GM12878 (cell line): ENCODE measurements at regions not wholly inside any gene's neighbourhood (a gene's known extent, or its start where the extent isn't known, plus 50 kb on each side); places are given as distances from the start of the nearest gene placed in this dataset.

Experiments used
- ATAC-seq: fragments of 200-7000 bp; cut with Tn5 transposase; 3 replicates; pipeline ENCODE4 v1.9.1; 2020; ENCODE audit warnings: mild to moderate bottlenecking, moderate library complexity
- BruUV-seq: library from RNA; stranded (reverse); fragments of 400-500 nt; replicated peaks from 2 replicates; lab custom pipeline; 2021; lab: Mats Ljungman, UMichigan
- CTCF ChIA-PET: fragments of 300-600 bp; sonication (Branson Sonifier 250); formaldehyde crosslinking; extraction: SDS; loops from one replicate; lab custom pipeline; 2021; ENCODE audit warnings: inconsistent platforms; lab: Yijun Ruan, JAX
- POLR2A ChIA-PET: fragments of 350-600 bp; formaldehyde crosslinking; extraction: SDS; loops from one replicate; lab custom pipeline; 2021; ENCODE audit warnings: inconsistent platforms; lab: Charles Lee
- RAD21 ChIA-PET: fragments of 300-600 bp; sonication (Branson Sonifier 250); formaldehyde crosslinking; loops from one replicate; lab custom pipeline; 2023; ENCODE audit warnings: antibody characterized with exemption; ENCODE audit not compliant: unreplicated experiment; lab: Charles Lee
- SMC1A ChIA-PET: fragments of 300-600 bp; sonication (Branson Sonifier 250); formaldehyde crosslinking; loops from one replicate; lab custom pipeline; 2023; ENCODE audit not compliant: unreplicated experiment, uncharacterized antibody; lab: Charles Lee
- DNase-seq: peaks from one replicate; pipeline ENCODE4 v3.0.0-alpha.2; 2011; ENCODE audit warnings: low read depth, low spot score
- FAIRE-seq: peaks from 3 replicates; lab custom pipeline; 2011; peaks lifted over from hg19 to GRCh38; lab: Jason Lieb, UNC
- H2AFZ ChIP-seq: 2 replicates; pipeline ENCODE4 v1.6.0; 2011; ENCODE audit warnings: low read depth, low read length, control low read depth; ENCODE audit not compliant: control insufficient read depth
- H3K27ac ChIP-seq: 2 replicates; pipeline ENCODE4 v1.5.1; 2011; ENCODE audit warnings: control low read depth; ENCODE audit not compliant: control insufficient read depth, insufficient read depth
- H3K27me3 ChIP-seq, 2 experiments: replicated peaks in 1 of 2; 2 replicates each; pipeline versions ENCODE4 v1.6.0 to v1.6.1; 2011; ENCODE audit warnings: low read length in 1 of 2; ENCODE audit not compliant: control insufficient read depth in 2 of 2, insufficient read depth in 2 of 2
- H3K36me3 ChIP-seq, 2 experiments: 2 replicates each; pipeline ENCODE4 v1.5.1; 2011; ENCODE audit warnings: low read length in 1 of 2; ENCODE audit not compliant: control insufficient read depth in 2 of 2, insufficient read depth in 2 of 2
- H3K4me1 ChIP-seq: 2 replicates; pipeline ENCODE4 v1.6.1; 2011; ENCODE audit warnings: mild to moderate bottlenecking, low read length, moderate library complexity, mixed read lengths; ENCODE audit not compliant: control insufficient read depth, insufficient read depth
- H3K4me2 ChIP-seq: 2 replicates; pipeline ENCODE4 v1.6.0; 2011; ENCODE audit warnings: control low read depth; ENCODE audit not compliant: control insufficient read depth, insufficient read depth
- H3K4me3 ChIP-seq: fragments of 200-600 bp; sonication (generic); 2 replicates; pipeline ENCODE4 v1.5.1; 2016
- H3K79me2 ChIP-seq: 2 replicates; pipeline ENCODE4 v1.6.0; 2011; ENCODE audit warnings: low read length; ENCODE audit not compliant: control insufficient read depth, insufficient read depth
- H3K9ac ChIP-seq: 2 replicates; pipeline ENCODE4 v1.8.0; 2011; ENCODE audit warnings: low read length, control low read depth, mixed read lengths; ENCODE audit not compliant: control insufficient read depth, insufficient read depth
- H3K9me3 ChIP-seq: replicated peaks from 3 replicates; pipeline ENCODE4 v1.5.1; 2011; ENCODE audit warnings: mild to moderate bottlenecking, low read length; ENCODE audit not compliant: control insufficient read depth, insufficient read depth
- H4K20me1 ChIP-seq: 2 replicates; pipeline ENCODE4 v1.6.0; 2011; ENCODE audit not compliant: control insufficient read depth, insufficient read depth
- ATF7 ChIP-seq: fragments of 450-650 bp; IDR thresholded peaks from 2 replicates; pipeline ENCODE4 v1.6.1; 2016; ENCODE audit warnings: low read depth, mild to moderate bottlenecking
- EZH2 ChIP-seq: IDR thresholded peaks from 2 replicates; pipeline ENCODE4 v1.6.1; 2012; ENCODE audit warnings: low read depth, mild to moderate bottlenecking, control low read depth, inconsistent platforms, low read length, borderline replicate concordance; ENCODE audit not compliant: control insufficient read depth
- GABPA ChIP-seq: IDR thresholded peaks from 2 replicates; pipeline ENCODE4 v1.6.1; 2014; ENCODE audit warnings: antibody characterized with exemption, low read depth, mild to moderate bottlenecking, inconsistent platforms
- HCFC1 ChIP-seq: fragments of 150-350 bp; IDR thresholded peaks from 2 replicates; pipeline ENCODE4 v1.6.1; 2014; ENCODE audit warnings: low read length
- HDAC6 ChIP-seq: fragments of 200-600 bp; sonication (generic); IDR thresholded peaks from one replicate; pipeline ENCODE4 v1.8.0; 2017; ENCODE audit warnings: antibody characterized with exemption; ENCODE audit not compliant: unreplicated experiment
- POLR2AphosphoS2 ChIP-seq: IDR thresholded peaks from 2 replicates; pipeline ENCODE4 v1.6.1; 2011; ENCODE audit warnings: low read depth, mild to moderate bottlenecking, low read length, improper control_type of control experiment, moderate library complexity
- RBBP5 ChIP-seq: fragments of 200-600 bp; sonication (generic); conservative IDR thresholded peaks from 2 replicates; pipeline ENCODE4 v1.6.1; 2016
- SMAD1 ChIP-seq: fragments of 450-650 bp; IDR thresholded peaks from 2 replicates; pipeline ENCODE4 v1.6.1; 2018; ENCODE audit warnings: mild to moderate bottlenecking, low read depth; ENCODE audit not compliant: partially characterized antibody
- SUPT20H ChIP-seq: IDR thresholded peaks from 2 replicates; pipeline ENCODE4 v1.6.1; 2011; ENCODE audit warnings: low read depth, mild to moderate bottlenecking, low read length, moderate library complexity, borderline replicate concordance; ENCODE audit not compliant: control insufficient read depth
- SUZ12 ChIP-seq: fragments of 200-600 bp; sonication (generic); IDR thresholded peaks from one replicate; pipeline ENCODE4 v1.6.1; 2018; ENCODE audit warnings: antibody characterized with exemption, mild to moderate bottlenecking; ENCODE audit not compliant: unreplicated experiment
- TARDBP ChIP-seq: IDR thresholded peaks from 2 replicates; pipeline ENCODE4 v1.6.1; 2016; ENCODE audit warnings: borderline replicate concordance
- TCF7 ChIP-seq: IDR thresholded peaks from 2 replicates; pipeline ENCODE4 v1.6.1; 2014; ENCODE audit warnings: antibody characterized with exemption, borderline replicate concordance
- WGBS: methylation state at CpG from one replicate; pipeline ENCODE4 v1.1.6; 2016; ENCODE audit warnings: low lambda C conversion rate; ENCODE audit not compliant: insufficient replicate concordance, insufficient coverage; ENCODE audit errors: missing lambda C conversion rate; 5-methylcytosine and 5-hydroxymethylcytosine counted together
- in situ Hi-C: fragments of 300-500 bp; cut with MboI; formaldehyde crosslinking; loops from 9 replicates; pipeline ENCODE4 v1.14.3; 2018; ENCODE audit warnings: mixed read lengths
- intact Hi-C: fragments of 100-400 bp; cut with micrococcal nuclease; formaldehyde crosslinking; loops from one replicate; pipeline ENCODE4 v1.14.2; 2022; ENCODE audit not compliant: unreplicated experiment
- TF ChIP-seq, protein P1 (sequence below): fragments of 150-350 bp; IDR thresholded peaks from 2 replicates; pipeline ENCODE4 v1.6.1; 2016; ENCODE audit warnings: low read depth, low read length
- TF ChIP-seq, protein P2 (sequence below): fragments of 450-650 bp; IDR thresholded peaks from 2 replicates; pipeline ENCODE4 v1.6.1; 2018; ENCODE audit warnings: borderline replicate concordance, mild to moderate bottlenecking; ENCODE audit not compliant: partially characterized antibody
- TF ChIP-seq, protein P3 (sequence below): fragments of 450-650 bp; IDR thresholded peaks from 2 replicates; pipeline ENCODE4 v1.6.1; 2017; ENCODE audit warnings: low read depth, mild to moderate bottlenecking, moderate library complexity
- TF ChIP-seq, protein P4 (sequence below): fragments of 150-350 bp; IDR thresholded peaks from 2 replicates; pipeline ENCODE4 v1.6.1; 2014; ENCODE audit warnings: mild to moderate bottlenecking, low read depth, low read length

DNA sequence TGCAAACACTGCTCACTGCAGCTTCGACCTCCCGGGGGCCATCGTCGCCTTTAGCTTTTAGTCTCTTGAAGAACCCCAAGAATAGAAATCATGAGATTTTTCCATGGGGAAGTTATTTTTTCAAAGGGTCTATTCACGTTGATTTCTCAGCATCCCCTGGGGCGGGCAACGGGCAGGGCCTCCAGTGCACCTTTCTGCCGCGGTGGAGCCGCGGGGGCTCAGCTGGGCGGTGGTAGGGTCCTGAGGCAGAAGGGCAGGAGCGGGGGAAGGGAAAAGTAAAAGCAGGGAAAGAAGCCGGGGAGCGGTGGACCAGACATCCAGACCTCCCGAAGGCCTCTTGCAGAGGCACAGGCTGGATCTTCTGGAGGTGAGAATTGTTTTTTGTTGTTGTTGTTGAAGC lies 253.8 kb downstream of the FAM72C start:
- no peak for FAIRE-seq
- TF ChIP-seq EZH2, result no peak
- no peak for TF ChIP-seq HDAC6
- TF ChIP-seq SMAD1, result no peak
- TF ChIP-seq, protein P1, sequence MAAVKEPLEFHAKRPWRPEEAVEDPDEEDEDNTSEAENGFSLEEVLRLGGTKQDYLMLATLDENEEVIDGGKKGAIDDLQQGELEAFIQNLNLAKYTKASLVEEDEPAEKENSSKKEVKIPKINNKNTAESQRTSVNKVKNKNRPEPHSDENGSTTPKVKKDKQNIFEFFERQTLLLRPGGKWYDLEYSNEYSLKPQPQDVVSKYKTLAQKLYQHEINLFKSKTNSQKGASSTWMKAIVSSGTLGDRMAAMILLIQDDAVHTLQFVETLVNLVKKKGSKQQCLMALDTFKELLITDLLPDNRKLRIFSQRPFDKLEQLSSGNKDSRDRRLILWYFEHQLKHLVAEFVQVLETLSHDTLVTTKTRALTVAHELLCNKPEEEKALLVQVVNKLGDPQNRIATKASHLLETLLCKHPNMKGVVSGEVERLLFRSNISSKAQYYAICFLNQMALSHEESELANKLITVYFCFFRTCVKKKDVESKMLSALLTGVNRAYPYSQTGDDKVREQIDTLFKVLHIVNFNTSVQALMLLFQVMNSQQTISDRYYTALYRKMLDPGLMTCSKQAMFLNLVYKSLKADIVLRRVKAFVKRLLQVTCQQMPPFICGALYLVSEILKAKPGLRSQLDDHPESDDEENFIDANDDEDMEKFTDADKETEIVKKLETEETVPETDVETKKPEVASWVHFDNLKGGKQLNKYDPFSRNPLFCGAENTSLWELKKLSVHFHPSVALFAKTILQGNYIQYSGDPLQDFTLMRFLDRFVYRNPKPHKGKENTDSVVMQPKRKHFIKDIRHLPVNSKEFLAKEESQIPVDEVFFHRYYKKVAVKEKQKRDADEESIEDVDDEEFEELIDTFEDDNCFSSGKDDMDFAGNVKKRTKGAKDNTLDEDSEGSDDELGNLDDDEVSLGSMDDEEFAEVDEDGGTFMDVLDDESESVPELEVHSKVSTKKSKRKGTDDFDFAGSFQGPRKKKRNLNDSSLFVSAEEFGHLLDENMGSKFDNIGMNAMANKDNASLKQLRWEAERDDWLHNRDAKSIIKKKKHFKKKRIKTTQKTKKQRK, result no peak
- TF ChIP-seq, protein P2, sequence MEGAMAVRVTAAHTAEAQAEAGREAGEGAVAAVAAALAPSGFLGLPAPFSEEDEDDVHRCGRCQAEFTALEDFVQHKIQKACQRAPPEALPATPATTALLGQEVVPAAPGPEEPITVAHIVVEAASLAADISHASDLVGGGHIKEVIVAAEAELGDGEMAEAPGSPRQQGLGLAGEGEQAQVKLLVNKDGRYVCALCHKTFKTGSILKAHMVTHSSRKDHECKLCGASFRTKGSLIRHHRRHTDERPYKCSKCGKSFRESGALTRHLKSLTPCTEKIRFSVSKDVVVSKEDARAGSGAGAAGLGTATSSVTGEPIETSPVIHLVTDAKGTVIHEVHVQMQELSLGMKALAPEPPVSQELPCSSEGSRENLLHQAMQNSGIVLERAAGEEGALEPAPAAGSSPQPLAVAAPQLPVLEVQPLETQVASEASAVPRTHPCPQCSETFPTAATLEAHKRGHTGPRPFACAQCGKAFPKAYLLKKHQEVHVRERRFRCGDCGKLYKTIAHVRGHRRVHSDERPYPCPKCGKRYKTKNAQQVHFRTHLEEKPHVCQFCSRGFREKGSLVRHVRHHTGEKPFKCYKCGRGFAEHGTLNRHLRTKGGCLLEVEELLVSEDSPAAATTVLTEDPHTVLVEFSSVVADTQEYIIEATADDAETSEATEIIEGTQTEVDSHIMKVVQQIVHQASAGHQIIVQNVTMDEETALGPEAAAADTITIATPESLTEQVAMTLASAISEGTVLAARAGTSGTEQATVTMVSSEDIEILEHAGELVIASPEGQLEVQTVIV, result no peak
- TF ChIP-seq RBBP5, result no peak
- no peak for TF ChIP-seq POLR2AphosphoS2
- TF ChIP-seq, protein P3, sequence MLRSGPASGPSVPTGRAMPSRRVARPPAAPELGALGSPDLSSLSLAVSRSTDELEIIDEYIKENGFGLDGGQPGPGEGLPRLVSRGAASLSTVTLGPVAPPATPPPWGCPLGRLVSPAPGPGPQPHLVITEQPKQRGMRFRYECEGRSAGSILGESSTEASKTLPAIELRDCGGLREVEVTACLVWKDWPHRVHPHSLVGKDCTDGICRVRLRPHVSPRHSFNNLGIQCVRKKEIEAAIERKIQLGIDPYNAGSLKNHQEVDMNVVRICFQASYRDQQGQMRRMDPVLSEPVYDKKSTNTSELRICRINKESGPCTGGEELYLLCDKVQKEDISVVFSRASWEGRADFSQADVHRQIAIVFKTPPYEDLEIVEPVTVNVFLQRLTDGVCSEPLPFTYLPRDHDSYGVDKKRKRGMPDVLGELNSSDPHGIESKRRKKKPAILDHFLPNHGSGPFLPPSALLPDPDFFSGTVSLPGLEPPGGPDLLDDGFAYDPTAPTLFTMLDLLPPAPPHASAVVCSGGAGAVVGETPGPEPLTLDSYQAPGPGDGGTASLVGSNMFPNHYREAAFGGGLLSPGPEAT, result no peak
- TF ChIP-seq ATF7, result no peak
- no peak for TF ChIP-seq TARDBP
- TF ChIP-seq SUZ12, result no peak
- TF ChIP-seq GABPA, result no peak
- TF ChIP-seq TCF7, result no peak
- TF ChIP-seq SUPT20H, result no peak
- no peak for TF ChIP-seq HCFC1
- TF ChIP-seq, protein P4, sequence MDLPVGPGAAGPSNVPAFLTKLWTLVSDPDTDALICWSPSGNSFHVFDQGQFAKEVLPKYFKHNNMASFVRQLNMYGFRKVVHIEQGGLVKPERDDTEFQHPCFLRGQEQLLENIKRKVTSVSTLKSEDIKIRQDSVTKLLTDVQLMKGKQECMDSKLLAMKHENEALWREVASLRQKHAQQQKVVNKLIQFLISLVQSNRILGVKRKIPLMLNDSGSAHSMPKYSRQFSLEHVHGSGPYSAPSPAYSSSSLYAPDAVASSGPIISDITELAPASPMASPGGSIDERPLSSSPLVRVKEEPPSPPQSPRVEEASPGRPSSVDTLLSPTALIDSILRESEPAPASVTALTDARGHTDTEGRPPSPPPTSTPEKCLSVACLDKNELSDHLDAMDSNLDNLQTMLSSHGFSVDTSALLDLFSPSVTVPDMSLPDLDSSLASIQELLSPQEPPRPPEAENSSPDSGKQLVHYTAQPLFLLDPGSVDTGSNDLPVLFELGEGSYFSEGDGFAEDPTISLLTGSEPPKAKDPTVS, result no peak

More for the DNA sequence above, 253.8 kb downstream of the FAM72C start:
- CTCF ChIA-PET, result no interaction called here
- SMC1A ChIA-PET, result no interaction called here
- no peak for DNase-seq
- H3K9ac ChIP-seq, result no peak overlapping the region
- RAD21 ChIA-PET, result no interaction called here
- no peak overlapping the region for H2AFZ ChIP-seq
- no peak for ATAC-seq
- H3K4me1 ChIP-seq, result no peaks in the 10 kb centered on the region
- no peaks in the 10 kb centered on the region for H3K79me2 ChIP-seq
- no peaks in the 10 kb centered on the region for H3K9me3 ChIP-seq
- no TSS peak for BruUV-seq
- no peak overlapping the region for H3K4me3 ChIP-seq
- no peaks in the 10 kb centered on the region for H3K27me3 ChIP-seq
- WGBS, result 41% methylated on average over 16 of the region's 16 CpGs
- POLR2A ChIA-PET, result no interaction called here
- in situ Hi-C loops, result no loop called here
- H3K36me3 ChIP-seq, result no peaks in the 10 kb centered on the region
- no peak overlapping the region for H3K27ac ChIP-seq
- intact Hi-C loops, result no loop called here
- no peak overlapping the region for H3K4me2 ChIP-seq
- no peaks in the 10 kb centered on the region for H4K20me1 ChIP-seq
